Caki2 (cell line): ENCODE measurements at regions not wholly inside any gene's neighbourhood (a gene's known extent, or its start where the extent isn't known, plus 50 kb on each side); places are given as distances from the start of the nearest gene placed in this dataset.
"Not testable (repeated sequence)": the region's sequence is repeated elsewhere in the genome, so short reads cannot be mapped to it uniquely, and the experiment has no call there.

Experiments used
- DNase-seq: peaks from one replicate; pipeline ENCODE4 v3.0.0-alpha.2; 2015; ENCODE audit warnings: low read depth
- in situ Hi-C: cut with HindIII; loops from 2 replicates; pipeline ENCODE4 v1.10.0; 2016; ENCODE audit warnings: low sequenced_read_pairs, low pct_unique_long_range_greater_than_20kb, mixed read lengths

DNA sequence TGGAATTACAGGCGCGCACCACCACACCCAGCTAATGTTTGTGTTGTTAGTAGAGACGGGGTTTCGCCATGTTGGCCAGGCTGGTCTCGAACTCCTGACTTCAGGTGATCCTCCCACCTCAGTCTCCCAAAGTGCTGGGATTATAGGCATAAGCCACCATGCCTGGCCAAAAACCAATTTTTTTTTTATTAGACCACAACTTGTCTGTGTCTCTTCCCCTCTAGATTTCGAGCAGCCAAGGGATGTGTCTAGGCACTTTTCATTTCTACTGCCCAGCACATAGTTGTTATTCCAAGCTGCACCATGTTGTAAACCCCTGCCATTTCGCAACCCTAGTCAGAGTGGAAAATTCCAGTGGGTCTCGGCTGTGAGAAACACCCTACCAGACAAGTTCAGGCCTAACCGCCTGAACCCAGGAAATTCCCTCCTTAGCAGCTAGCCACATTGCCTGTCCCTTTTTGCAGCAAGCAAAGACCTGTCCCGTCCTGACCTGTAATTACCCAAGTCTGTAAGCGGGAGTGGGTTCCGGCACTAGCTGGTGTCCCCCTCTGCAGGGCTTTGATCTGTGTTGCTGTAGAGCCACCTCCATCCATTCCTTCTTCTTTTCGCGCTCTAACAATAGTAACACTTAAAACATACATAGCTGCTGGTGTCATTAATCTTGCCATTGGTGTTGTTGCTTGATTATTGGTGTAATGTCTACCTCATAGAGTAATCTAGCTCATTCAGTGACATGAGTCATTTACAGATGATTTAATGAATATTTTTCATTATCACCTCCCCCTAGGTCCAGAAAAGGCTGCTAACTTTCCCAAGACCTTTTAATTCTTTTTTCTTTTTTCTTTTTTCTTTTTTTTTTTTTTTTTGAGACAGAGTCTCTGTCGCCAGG, 77.3 kb upstream of the ATF7IP2 start:
- DNase-seq: no peak
- in situ Hi-C loops: no loop called here

DNA sequence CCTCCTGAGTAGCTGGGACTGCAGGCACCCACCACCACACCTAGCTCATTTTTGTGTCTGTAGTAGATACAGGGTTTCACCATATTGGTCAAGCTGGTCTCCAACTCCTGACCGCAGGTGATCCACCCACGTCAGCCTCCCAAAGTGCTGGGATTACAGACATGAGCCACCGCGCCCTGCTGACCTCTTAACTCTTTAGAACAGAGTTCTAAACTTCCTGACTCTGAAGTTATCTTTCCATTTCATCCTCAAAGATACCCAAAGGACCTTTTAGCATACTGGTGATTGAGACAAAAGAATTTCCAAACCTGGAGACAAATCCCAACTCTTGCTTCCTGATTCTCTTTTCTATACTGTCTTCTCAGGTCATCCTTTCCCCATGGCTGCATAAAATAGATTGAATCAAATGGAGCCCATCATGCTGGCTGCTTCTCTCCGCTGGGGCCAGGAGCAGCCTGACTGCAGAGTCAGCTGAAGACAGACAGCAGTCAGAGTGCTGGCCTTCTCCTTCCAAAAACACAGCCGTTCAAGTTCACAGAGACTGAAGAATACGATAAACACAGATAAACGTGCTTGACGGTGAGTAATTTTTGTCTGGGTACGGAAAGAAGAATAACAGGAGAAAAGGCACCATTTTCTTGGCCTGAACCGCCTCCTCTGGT, 76.5 kb upstream of the ATF7IP2 start:
- DNase-seq: no peak
- in situ Hi-C loops: no loop called here

DNA sequence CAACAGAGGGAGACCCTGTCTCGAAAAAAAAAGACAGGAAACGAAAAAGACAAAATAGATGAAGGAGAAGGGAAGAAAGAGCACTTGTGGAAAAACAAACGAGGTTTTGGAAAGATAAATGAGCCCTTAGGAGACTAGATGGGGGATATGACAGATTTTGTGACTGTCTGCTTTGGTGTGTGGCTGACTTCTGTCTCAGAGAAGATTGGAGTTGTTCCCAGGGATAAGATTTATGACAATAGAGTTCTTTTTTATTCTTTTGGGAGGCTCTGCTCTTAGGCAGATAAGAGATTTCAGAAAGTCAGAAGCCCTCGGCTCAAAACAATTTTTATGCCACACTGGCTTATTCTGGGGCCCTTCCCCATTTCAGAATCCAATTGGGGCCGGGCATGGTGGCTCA, 73.9 kb upstream of the ATF7IP2 start:
- in situ Hi-C loops: no loop called here
- DNase-seq: no peak

DNA sequence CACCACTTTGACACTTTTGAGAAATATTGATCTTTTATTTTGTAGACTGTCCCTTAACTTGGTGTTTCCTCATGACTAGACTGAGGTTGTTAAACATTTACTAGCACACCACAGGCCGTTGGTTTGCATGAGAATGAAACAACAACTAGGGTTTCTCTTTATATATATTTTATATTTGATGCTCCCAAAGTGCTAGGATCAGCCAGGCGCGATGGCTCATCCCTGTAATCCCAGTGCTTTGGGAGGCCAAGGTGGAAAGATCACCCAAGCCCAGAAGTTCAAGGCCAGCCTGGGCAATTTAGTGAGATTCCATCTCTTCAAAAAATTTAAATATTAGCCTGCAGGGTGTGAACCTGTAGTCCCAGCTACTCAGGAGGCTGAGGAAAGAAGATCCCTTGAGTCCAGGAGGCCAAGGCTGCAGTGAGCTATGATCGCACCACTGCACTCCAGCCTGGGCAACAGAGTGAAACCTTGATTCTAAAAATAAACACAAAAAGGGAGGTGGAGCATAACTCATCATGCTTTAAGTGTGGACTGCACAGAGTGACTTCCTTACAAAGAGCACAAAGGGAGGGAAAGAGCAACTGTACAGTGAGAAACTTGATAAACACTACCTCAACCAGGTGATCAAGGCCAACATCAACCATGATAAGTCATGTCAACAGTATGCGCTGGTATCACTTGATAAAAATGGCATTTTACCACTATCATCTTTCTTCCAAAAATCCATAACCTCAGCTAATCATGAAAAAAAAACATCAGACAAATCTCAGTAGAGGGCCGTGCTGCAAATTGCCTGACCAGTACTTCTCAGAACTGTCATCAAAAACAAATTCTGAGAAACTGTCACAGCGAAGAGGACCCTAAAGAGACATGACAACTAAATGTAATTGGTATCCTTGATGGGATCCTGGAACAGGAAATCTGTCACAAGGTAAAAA, 72.8 kb upstream of the ATF7IP2 start:
- DNase-seq: peak; percentile 90
- in situ Hi-C loops: no loop called here

DNA sequence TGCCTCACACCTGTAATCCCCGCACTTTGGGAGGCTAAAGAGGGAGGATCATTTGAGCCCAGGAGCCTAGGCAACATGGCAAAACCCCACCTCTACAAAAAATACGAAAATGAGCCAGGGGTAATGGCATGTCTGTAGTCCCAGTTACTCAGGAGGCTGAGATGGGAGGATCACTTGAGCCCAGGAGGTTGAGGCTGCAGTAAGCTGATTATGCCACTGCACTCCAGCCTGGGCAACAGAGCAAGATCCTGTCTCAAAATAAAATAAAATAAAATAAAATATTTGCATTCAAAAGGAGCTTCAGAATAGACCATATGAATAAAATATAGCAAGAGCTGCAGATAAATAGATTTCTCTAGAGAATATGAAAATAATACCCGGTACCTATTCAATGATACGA, 71.5 kb upstream of the ATF7IP2 start:
- no peak for DNase-seq
- in situ Hi-C loops: no loop called here

DNA sequence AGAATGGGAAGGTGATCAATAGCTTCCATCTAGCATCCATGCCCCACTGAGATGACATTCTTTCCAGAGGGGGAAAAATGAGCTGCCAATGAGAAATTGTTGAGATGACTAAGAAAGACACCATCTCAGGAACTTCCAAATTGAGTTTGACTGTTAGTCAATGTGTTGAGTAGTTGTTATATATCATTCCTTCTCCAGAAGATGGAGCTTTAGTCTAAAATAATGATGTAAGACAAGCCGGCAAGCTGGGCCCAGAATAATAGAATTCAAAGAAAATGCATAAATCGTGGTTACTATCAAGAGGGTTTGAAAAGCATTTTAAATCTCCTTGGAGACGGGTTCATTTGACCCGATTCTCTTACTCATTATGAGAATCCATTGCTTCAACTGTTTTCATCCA, 71.0 kb upstream of the ATF7IP2 start:
- in situ Hi-C loops: no loop called here
- DNase-seq: peak; percentile 7

DNA sequence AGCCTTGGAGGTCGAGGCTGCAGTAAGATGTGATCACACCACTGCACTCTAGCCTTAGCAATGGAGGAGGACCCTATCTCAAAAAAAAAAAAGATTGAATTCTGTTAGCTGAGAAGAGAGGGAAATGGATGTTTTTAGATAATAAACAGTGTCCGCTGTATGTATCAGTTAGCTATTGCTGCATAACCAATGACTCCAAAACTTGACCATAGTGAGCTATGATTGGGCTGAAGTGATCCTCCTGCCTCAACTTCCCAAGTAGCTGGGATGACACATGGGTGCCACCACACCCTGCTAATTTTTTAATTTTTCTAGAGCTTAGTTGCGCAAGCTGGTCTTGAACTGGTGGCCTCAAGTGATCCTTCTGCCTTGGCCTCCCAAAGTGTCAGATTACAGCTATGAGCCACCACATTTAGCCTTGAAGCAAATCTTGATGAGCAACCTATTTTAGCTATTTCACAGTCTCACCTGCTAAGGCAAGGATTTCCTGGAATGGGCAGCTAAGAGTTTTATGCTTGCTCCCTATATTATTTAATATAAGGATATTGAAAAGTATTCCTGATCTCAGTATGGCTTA, 68.3 kb upstream of the ATF7IP2 start:
- no peak for DNase-seq
- in situ Hi-C loops: no loop called here

DNA sequence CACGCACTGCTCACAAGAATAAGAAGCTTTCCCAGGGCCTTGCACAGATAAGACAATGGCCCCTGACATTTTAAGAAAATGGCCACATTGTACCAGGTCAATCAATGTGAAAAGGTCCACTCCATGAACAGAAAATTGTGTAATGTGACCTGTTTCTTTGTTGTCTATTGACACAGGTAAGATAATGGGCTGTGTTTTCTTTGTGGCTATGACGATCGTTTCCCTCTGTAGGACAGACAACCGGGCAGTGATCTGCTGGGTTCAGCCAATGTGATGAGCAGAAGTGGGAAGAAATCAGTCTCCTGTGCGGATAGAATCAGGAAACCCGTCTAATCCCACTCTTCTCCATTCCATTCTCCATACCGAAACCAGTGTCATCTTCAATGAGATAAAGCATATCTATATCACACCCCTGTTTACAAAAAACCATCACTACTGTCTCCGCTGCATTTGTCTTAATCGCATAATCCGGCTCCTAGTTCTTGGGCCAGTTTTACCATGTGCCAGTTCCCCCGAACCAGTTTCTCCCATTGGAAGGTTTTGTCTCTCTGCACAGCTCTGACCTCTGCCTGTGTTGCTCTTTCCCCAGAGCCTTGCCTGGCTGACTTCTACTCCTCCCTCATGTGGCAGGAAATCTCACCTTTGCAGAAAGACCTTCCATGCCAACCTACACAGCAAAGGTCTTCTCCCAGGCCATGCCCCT, 66.9 kb upstream of the ATF7IP2 start:
- DNase-seq: no peak
- in situ Hi-C loops: no loop called here

DNA sequence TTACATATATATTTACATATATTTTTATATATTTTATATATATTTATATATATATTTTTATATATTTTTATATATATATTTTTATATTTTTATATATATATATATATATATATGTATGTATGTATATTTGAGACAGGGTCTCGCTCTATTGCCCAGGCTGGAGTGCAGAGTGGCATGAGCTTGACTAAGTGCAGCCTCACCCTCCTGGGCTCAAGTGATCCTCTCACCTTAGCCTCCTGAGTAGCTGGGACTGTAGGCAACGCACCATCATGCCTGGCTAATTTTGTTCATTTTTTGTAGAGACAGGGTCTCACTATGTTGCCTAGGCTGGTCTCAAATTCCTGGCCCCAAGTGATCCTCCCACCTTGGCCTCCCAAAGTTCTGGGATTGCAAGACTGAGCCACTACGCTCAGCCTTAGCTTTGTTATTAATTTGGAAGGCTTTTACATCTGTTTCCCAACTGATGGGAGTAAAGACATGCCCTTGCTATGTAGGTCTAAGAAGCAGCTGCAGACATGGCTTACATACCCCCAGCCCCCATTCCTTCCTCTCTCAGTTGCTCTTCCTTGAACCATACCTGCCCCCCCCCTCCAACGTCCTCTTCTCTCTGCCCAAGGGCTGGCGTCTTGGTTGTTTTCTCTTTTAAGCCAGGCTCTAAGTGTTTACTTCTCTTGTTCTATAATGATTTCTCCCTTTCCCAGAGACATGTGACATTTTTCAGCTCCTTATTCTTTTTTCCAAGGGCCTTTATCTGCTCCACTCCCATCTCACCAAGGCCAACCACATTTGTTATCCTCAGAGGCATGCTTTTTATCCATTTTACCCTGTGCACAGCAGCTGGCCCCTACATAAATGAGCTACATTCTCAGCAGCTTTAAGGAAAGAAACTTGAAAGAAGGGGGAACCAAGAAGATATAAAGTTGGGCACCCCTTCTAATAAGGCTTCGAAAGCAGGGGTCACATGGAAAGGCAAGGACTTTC, 64.2 kb upstream of the ATF7IP2 start:
- no peak for DNase-seq
- in situ Hi-C loops: no loop called here

DNA sequence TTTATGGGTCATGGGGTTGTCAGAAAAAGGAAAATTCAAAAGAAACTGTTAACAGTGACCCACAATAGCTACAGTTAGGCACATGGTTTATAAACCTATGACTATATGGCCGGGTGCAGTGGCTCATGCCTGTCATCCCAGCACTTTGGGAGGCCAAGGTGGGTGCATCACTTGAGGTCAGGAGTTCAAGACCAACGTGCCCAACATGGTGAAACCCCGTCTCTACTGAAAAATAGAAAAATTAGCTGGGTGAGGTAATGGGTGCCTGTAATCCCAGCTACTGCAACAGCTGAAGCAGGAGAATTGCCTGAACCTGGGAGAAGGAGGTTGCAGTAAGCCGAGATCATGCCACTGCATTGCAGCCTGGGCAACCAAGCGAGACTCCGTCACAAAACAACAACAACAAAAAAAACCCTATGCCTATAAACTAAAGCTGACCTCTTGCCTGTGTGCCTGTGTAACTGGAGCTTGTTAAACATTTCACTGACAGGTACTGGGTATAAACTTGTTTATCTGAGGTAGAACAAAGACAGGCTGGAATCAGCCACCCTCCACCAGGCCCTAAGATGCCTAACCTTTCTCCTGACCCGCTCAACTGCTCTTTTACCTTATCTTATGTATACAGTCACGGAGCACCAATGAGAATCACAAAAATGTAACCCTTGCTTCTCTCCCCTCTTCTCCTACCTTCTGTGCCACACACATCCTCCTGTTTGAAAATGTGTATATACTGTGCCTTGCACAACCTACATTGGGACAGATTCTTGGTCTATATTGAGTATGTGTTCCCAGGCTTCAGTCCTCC, 62.9 kb upstream of the ATF7IP2 start:
- in situ Hi-C loops: no loop called here
- no peak for DNase-seq

DNA sequence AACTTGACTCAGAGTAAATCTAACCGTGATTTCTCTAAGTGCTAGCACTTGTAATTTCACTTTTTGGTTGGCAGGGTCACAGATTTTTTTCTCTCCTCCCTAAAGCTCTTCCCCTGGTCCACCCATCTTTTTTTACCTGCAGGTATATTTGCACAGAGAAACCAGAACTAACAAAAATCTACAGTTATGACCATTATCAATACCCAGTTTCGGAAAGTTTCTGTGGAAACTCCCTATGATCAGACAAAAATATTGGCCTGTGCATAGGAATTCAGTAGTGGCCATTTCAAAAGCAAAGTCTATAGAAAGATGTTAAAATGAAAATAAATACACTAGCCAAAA, 62.4 kb upstream of the ATF7IP2 start:
- DNase-seq: no peak
- in situ Hi-C loops: no loop called here

DNA sequence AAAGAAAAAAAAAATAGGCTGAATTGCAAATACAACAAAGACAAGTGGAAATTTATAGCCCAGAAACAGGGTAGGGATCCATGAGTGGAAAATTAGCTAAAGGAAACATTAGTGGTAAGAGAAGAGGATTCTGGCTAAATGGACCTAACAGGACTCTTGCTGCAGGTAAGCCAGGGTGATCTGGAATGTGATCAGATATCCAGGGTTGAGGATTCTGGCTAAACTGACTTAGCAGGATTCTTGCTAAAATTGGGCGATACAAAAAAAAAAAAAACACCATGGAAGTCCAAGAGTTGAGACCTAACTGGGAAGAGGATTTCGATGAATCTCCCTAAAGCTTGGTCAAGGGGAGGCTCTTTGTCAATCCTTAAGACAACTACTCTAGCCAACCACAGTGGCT, 61.7 kb upstream of the ATF7IP2 start:
- DNase-seq: no peak
- in situ Hi-C loops: no loop called here

DNA sequence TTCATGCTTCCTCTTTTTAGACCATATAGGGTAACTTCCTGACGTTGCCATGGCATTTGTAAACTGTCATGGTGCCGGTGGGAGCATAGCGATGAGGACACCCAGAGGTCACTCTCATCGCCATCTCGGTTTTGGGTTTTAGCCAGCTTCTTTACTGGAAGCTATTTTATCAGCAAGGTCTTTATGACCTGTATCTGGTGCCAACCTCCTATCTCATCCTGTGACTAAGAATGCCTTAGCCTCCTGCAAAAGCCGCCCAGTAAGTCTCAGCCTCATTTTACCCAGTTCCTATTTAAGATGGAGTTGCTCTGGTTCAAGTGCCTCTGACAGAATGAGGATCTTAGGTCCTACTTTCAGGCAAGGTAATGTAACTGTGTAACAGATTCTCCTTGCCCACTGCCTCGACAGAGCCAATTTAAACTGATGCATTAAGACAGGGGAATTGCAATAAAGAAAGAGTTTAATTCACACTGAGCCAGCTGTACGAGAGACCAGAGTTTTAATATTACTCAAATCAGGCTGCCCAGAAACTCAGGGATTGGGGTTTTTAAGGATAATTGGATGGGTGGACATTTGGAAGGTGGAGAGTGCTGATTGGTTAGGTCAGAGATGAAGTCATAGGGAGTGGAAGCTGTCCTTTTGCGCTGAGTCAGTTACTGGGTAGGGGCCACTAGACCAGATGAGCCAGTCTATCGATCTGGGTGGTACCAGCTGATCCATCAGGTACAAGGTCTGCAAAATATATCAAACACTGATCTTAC, 59.9 kb upstream of the ATF7IP2 start:
- in situ Hi-C loops: no loop called here
- no peak for DNase-seq

DNA sequence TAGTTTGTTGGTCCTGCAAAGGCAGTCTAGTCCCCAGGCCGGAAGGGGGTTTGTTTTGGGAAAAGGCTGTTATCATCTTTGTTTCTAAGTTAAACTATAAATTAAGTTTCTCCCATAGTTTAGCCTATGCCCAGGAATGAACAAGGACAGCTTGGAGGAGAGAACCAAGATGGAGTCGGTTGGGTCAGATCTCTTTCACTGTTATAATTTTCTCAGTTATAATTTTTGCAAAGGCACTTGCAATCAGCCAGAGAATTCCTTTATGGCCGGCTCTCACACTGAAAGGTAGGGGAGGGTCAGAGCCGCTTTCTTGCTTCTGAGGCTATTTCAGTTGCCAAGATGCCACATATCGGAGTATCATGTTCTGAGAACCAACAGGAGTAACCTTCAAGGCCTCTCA, 59.2 kb upstream of the ATF7IP2 start:
- DNase-seq: no peak
- in situ Hi-C loops: no loop called here

DNA sequence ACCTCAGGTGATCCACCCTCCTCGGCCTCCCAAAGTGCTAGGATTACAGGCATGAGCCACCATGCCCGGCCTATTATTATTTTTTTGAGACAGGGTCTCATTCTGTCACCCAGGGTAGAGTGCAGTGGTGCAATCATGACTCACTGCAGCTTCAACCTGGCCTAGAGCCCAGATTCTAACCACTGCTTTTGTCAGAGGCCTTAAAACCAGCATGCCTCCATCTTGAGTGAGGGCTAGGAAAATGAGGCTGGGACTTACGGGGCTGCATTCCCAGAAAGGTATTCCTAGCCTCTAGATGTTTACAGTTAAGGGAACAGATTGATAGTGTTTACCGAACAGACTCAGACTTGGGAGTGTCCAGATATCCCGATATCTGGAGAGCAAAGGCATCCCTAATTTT, 57.6 kb upstream of the ATF7IP2 start:
- DNase-seq, in situ Hi-C loops: not testable (repeated sequence)

DNA sequence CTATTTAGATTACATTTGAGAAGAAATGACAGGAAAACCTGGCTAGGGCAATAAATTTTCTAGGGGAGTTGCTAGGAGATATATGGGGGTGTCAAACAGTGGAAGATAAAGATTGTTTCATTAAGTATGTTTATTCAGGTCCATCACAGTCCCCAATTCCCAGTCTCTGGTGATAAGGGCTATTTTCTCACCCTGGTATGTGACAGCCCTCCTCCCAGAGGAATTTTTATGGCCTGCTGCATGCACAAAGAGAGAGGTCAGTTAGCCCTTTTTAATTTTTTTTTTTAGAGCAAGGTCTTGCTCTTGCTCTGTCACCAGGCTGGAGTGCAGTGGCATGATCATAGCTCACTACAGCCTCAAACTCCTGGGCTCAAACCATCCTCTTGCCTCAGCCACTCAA, 53.6 kb upstream of the ATF7IP2 start:
- in situ Hi-C loops: no loop called here
- no peak for DNase-seq
